Stimulated activated CD4-positive, alpha-beta T cell treated with anti-CD3 and anti-CD28 coated beads, Interleukin-2, amount 100 ng/mL, for 48 hours (primary cell): ENCODE measurements at regions not wholly inside any gene's neighbourhood (a gene's known extent, or its start where the extent isn't known, plus 50 kb on each side); places are given as distances from the start of the nearest gene placed in this dataset.

ENCODE experiments used
- DNase-seq, 2 donors: peaks; one replicate each; pipeline ENCODE4 v3.0.0-alpha.2; 2020

DNA sequence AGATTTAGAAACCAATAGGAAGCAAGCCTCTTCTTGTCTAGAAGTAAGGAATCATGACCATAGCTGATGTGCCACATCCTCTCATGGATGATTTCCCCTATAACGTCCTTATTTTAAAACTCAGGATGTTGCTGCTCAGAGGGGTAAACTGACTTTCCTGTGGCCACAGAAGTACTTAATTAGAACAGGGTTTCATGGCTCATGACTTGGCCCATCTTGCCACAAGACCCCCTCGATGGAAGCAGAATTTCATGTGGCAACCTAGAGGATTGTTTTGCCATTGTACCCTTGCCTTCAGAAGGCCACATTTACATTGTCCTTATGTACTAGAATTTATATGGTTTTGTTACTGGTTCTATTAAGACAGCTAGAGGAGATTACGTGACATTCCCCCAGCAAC, 173.5 kb upstream of the PELI2 start:
- no peak for DNase-seq

DNA sequence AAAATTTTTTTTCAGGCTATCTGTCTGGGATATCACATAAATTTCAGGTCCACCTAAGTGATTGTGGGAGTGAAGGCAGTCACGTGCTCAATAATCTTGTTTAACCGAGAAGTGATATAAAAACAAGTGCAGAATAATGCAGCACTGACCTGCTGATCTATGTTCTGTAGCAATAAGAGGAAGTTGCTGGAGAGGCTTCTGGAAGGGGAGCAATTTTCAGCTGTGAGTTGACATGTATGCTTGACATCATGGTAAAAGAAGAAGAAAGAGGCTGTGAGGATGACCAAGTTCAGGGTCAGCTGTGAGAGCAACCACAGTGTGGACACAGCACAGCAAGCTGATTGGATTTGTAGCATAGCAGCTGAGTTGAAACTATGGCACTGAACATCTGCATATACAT, 172.0 kb upstream of the PELI2 start:
- no peak for DNase-seq

DNA sequence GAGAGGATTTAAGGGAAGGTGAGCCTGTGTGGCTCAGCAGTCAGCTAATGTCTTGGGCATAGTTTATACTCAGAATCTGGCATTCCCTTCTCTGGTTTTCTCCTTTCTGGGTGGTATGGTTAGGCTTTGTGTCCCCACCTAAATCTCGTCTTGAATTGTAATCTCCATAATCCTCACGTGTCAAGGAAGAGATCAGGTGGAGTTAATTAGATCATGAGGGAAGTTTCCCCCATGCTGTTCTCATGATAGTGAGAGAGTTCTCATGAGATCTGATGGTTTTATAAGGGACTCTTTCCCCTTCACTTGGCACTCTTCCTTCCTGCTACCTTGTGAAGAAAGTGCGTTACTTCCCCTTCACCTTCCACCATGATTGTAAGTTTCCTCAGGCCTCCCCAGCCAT, 169.8 kb upstream of the PELI2 start:
- no peak for DNase-seq

DNA sequence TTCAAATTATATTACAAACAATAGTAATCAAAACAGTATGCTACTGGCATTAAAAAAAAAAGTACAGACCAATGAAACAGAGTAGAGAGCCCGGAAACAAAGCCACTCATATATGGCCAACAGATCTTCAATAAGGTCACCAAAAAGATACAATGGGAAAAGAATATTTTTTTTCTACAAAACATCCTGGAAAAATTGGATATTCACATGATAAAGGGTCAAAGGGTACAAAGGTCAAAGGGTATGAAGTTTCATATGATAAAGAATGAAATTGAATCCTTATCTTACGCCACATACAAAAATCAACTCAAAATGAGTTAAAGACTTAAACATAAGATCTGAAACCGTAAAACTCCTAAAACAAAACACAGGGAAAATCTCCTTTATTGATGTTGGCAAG, 168.5 kb upstream of the PELI2 start:
- no peak for DNase-seq

DNA sequence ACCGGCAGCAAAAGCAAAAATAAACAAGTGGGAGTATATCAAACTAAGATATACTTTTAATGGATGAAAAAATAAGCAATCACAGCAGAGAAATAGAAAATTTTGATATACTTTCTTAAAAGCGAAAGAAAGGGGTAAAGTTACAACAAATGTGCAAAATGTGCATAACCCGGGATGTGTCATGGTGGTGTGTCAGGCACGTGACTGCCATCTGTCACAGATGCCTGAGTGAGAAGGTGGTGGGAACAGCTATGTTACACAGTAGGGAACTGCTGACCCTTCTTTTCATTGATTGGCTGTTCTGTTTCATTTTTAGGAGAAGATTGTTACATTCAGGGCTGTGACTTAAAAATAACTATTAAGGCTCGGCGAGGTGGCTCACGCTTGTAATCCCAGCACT, 168.1 kb upstream of the PELI2 start:
- no peak for DNase-seq

DNA sequence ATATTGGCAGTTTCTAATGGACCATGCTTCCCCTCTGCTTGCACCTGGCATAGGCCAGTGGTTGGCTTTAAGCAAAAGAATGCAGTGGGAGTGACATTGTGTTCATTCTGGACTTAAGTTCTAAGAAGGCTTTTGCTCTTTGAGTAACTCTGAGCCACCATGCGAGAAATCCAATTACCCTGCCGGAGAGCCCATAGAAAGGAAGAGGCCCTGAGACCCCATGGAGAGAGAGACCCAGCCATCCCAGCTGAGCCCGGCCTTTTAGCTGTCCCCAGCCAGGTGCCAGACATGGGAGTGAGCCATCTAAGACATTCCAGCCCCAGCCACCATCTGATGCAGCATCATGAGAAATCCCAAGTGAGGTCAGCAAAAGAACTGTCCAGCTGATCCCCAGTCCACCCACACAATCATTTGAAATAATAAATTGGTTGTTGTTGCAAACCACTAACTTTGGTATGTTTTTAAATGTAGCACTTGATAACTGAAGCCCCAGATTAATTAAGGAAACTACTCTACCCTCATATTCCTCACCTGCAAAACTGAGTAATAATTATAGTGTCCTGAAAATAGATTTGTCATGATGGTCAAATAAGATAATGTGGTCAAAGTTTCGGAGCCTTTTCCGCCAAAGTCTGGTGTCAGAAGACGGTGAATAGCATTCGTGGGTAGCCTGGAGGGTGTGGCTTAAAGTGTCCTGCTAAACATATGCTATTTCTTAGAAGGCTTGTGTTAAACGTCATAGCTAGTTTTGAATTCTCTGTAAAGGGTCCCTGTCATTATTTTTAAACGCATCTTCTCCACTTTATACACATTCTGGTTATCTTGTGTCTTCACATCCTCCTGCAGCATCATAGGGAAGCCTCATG, 166.6 kb upstream of the PELI2 start:
- DNase-seq: no peak

DNA sequence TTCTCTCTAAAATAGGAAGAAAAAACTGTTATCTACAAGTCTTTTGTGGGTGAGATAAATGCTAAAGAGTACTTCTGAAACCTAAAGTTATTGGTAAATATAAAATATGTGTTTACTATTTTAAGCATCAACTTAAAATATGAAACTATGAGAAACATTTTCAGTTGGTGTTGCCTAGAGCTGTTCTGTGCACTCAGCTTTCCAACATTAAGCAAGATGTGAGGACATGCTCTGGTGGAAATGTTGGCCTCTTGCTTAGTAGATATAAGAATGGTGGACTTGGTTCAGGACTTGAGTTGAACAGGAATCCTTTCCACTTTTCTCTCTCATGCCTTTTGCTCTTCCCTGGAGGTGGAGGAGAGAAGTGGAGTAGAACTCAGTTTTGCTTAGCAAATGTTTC, 164.1 kb upstream of the PELI2 start:
- DNase-seq: no peak

DNA sequence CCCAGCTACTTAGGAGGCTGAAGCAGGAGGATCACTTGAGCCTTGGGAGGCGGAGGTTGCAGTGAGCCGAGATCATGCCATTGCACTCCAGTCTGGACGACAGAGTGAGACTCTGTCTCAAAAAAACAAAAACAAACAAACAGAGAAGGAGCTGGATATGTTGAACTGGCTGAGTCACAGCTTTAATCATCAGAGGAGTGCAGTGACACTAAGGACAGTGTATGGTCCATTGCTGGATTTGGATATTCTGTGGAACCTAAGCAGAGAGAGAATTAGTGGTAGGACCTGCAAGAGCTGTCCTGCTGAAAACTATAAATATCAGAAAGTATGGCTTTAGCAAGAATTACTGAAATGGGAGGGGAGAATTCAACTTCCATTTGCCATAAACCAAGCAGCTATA, 163.0 kb upstream of the PELI2 start:
- no peak for DNase-seq

DNA sequence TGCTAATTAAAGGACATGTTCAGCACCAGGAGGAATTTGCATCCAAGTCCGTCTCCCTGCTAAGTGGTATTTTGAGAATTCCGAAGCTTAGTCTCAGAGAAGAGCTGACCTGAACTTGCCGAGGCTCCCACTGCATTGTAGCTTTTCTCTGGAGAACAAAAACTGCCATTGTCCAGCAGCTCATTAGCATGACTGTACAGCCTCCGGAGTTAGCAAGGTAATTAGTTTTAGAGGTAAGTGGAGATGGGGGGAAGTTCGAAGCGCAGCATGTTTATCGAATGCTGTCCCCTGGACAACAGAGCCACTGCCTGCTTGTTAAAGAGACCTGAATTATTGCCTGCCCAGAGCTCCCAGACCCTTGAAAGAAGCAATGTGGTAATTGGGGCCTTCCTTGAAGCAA, 160.3 kb upstream of the PELI2 start:
- no peak for DNase-seq

DNA sequence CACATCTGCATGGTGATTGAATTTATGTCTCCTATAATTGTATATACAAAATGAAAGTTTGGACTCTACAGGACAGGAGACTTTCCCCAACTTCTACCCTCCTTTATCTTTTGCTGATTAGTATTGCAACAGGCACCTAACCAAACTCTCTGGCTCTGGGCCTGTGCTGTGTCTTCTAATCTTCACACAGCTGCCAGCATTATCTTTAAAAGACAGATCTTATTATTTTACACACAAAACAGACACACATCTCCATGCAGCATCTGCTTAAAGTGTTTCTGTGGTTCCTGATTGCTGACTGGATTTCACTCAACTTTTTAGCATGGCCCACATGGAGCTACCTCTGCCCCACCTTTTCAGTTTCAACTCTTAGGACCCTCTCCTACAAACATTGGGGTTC, 154.9 kb upstream of the PELI2 start:
- no peak for DNase-seq

DNA sequence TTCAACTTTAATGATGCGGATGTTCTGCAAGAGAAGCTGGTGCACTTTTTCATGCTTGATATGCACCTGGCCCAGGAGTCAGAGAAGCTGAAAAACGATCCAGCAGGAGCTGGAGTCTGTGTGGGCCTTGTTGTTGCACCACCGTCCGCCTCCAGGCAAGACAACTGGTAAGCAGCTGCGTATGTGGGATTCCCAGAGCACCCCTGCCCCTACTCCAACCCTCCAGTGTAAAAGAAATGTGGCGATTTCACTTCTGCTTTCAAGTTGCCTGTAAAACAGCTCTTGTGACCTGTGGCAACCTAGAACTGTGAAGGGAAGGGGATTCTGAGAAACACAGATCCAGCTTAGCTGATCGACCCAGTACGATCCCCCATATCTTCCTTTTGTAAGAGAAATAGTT, 154.1 kb upstream of the PELI2 start:
- no peak for DNase-seq

DNA sequence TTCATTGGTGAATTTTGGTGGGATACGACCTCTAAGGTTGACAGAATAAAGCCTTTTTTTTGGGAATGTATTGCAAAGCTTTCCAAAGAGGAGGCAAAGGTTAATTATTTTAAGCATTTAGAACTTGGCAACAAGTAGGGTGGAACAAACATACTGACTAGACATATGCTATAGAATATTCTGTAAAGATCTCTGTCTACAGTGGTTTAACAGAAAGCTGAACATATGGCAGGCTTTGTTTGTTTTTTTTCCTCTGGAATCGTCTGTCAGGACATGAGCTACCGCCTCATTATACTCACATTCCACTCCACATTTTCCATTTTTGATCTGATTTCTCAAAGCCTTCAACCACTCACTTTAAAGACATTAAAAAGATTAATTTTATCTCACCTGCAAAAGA, 153.4 kb upstream of the PELI2 start:
- DNase-seq: no peak

DNA sequence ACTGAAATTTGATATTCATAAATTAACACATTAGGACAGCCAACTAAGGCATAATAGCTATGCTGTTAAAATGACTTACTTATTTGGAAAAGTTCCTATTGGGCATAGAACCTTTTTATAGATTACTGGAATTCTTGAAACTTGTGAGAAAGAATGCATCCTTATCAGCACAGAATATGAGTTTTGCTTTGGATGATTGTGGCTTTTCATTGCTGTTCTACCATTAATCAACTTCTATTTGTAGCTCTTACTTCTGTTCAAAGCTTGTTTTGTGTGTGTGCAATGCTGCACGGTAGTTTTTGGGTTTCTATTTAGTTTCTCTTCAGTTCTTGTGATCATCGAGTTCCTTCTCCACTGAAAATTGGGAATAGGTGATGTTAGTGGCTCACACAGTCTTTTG, 152.4 kb upstream of the PELI2 start:
- DNase-seq: no peak

DNA sequence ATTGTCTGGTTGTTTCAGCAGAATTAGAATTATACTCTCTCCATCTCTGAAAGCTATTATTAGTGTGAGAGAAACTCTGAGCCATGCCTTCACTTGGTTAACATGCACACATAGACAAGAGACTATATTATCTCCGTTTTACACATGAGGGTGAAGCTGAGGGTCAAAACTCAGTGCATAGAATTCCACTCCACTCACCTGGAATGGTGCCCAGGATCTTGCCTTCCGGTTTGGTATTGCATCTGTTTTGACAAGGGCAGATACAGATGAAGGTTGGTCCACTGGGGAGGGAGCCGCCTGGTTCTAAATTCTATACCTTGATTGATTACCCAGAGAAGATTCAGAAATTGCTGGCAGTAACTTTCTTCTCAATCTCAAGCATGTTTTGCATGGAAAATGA, 149.5 kb upstream of the PELI2 start:
- no peak for DNase-seq

DNA sequence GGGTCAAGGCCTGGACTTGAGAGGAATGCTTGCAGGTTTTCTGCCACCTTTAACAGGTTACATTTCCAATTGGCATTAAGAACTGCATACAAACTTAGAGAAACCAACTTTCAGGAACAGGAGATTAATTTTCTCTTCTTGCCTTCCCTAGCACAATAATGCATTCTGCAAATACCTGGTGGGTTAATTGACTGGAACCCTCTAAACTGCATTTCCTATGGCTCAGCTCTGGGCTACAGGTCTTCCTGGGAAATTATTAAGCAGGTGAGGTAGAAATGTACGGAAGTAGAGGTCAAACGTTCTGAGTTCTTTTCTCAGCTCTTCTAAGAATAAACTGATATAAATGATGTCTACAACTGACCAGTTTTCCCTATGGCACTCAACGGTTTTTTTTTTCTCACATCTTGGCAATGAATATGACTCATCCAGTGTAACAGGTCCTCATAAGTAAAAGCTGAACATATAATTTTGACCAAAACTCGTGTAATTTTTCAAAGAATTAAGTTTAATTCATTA, 144.9 kb upstream of the PELI2 start:
- no peak for DNase-seq

DNA sequence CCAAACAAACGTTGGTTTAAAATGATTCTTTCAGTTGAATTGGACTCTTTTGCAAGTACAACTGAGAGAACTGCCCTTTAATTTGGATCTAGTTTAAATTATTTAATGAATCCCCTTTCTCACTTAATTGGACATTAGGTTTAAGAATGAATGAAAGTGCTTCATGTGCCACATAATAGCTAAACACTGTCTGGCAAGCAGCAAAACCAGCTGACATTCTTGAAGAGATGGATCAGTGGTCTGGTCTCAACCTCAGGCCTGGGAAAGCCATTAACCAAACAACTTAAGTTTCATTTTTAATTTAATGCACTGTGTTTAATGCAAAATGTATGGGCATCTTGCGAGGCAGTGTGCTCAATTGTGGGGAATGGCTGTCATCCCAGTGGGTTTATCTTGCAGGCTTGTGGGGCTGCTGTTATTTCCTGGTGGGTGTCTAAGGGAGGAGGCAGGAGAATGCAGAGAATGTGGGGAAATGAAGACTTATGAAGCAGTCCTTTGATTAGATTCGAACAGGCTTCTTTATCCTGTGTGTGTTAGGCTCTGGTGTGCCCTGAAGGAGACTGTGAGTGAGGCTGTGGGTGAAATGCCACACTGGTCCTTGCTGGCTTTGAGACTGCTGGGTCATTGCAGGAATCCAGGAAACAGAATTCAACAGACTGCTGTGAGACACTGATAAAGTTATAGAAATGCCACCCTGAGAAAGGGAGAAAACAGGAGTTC, 144.1 kb upstream of the PELI2 start:
- no peak for DNase-seq

DNA sequence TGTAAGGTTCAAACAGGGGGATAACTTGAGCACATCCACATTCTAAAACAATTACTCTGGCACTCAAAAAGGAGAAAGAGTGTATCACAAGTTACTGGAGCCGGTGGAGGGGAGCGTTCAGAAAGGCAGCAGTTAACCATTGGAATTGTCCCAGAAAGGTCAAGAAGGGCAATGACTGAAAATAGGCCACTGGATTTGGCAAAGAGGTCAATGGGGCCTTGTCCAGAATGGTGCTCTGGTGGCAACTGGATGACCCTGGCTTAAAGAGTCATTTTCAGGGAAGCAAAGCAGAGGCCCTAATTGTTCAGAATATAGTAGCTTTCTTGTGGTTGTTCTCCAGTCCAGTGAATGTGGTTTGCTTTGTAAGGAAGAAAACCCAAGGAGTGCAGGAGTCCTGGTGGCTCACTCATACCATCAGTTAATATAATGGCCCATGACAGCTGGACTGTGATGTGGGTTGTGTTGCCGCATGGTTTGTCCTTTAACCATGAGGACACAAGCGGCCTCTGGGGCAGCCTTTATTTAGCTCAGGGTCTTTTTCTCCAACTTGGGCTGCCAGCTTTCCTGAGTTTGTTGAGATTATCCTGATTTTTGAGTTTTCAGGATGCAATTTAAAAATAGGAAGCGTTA, 142.8 kb upstream of the PELI2 start:
- DNase-seq: no peak

DNA sequence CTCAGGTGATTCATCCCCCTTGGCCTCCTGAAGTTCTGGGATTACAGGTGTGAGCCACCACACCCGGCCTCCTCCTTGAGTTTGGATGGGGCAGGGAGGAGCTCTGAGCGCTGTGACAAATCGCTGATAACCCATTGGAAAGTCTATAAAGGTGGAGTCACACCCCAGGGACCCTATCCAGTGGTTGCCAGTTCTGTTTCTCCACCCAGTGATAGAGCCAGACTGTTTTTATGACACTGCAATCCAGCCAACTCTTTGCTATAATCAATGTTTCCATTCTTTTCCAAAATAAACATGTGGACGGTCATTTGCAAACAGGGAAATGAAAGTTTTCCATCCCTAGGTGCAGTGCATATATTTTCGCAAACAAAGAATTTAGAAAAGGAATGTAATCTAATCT, 142.0 kb upstream of the PELI2 start:
- no peak for DNase-seq

DNA sequence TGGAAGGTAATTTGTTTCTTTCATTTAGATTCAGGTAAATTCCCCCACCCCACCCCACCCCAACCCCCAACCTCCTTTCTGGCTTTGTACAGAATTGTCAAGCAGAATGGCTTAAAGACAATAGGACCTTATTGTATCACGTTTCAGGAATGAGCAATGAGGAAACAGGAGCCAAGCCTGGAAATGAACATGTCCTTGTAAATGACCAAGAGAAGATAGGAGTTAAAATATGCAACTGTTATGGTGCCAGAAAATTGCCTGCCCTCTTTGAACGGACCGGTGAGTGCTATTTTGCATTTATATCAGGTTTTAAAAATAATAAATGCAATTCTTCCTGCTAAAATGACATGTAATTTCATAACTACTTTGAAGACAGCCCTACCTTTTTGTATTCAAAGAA, 141.6 kb upstream of the PELI2 start:
- no peak for DNase-seq

DNA sequence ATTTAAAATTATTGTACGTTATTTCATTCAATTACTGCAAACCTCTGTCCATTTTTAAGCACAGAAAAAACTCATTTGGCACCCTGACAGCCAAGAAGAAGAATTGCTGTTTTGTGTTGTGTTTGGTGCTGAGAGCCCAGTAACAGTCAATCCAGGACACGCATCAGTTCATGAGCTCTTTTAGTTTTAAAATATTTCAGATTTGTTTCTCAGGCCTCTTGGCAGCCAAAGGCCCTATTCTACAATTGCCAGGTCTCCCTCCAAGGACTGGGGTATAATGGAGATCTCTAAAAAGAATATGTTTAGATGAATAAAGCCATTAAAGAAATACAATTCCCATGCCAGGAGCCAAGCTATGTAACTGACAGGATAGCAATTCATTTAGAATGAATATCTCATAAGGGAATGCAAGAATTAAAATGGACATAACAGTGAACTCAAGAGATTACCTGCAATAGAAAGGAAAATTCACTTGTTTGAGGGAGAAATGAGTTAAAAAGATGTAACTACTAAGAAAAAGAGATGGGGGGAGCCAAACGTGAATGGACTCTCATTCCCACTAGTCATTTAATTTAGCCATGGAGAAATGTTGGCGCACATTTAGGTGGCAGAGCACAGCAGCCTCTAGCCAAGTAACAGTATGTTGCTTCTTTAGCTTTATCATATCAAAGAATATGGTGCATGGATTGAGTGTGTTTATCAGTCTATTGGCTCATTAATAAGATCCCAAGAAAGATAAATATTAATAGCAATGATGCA, 140.6 kb upstream of the PELI2 start:
- no peak for DNase-seq

DNA sequence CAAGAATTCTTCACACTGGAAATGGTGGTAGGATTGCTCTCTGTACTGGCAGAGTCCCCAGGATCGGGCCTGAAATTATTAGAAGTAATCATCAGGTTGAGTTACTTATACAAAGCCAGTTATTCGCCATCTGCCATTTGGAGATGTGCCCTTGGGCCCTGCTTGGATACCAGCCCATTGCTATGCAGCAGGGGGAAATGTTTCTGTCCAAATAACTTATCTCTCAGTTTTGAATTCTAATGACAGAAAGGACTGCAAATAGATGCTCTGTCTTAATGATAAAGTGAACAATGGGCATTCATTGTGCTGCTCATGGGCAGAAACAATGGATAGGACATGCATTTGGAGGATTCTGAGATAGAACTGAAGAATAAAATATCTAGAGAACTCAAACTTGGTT, 139.1 kb upstream of the PELI2 start:
- DNase-seq: no peak

DNA sequence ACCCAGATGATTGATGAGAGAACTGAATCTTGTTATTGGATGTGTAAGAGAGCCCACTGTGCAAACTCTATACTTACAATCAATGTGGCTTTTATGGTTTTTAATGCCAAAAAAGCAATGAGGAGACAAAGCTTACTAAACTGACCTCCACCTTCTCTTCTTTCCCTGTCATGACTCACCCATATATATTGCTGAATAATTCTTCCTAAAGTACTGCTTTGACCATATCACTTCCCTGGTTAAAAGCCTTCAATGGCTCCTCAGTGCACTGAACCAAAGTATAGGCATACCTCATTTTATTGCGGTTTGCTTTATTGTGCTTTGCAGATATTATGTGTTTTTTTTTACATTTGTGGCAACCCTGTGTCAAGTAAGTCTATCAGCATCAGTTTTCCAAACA, 138.4 kb upstream of the PELI2 start:
- no peak for DNase-seq

DNA sequence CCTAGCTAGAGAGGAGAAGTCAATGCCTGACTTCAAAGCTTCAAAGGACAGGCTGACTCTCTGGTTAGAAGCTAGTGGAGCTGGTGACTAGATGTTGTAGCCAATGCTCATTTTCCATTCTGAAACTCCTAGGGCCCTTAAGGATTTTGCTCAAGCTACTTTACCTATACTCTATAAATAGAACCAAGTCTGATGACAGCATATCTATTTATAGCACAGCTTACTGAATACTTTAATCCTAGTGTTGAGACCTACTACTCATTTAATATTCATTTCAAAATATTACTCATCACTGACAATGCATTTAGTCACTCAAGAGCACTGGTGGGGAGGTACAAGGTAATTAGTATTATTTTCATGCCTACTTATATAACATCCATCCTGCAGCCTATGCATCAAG, 137.2 kb upstream of the PELI2 start:
- no peak for DNase-seq
